Right atrium auricular region (tissue), 2 donors: ENCODE measurements at regions not wholly inside any gene's neighbourhood (a gene's known extent, or its start where the extent isn't known, plus 50 kb on each side); places are given as distances from the start of the nearest gene placed in this dataset.

Source experiments
- DNase-seq: peaks from one replicate; pipeline ENCODE4 v3.0.0-alpha.2; 2019; ENCODE audit warnings: low spot score
- H3K27ac ChIP-seq, 2 donors: fragments of 200-600 bp; sonication (generic); 1 replicate in 1 of 2; 2 replicates in 1 of 2; pipeline ENCODE4 v1.5.1; 2016 to 2019
- H3K27me3 ChIP-seq, 2 donors: fragments of 200-600 bp; sonication (generic); one replicate each; pipeline versions ENCODE4 v1.5.1 to v1.6.0; 2017 to 2019
- H3K36me3 ChIP-seq: fragments of 200-600 bp; sonication (generic); one replicate; pipeline ENCODE4 v1.5.1; 2016
- H3K4me1 ChIP-seq, 2 donors: fragments of 200-600 bp; sonication (generic); one replicate each; pipeline versions ENCODE4 v1.5.1 to v1.6.0; 2017 to 2019
- H3K4me3 ChIP-seq, 2 donors: fragments of 200-600 bp; sonication (generic); 1 replicate in 1 of 2; 2 replicates in 1 of 2; pipeline ENCODE4 v1.5.1; 2017 to 2019; ENCODE audit warnings: mild to moderate bottlenecking in 1 of 2, moderate library complexity in 1 of 2
- H3K9me3 ChIP-seq, 2 donors: fragments of 200-600 bp; sonication (generic); one replicate each; pipeline ENCODE4 v1.5.1; 2019
- CTCF ChIP-seq, 2 donors: fragments of 200-600 bp; sonication (generic); IDR thresholded peaks; one replicate each; pipeline ENCODE4 v1.5.1; 2019; ENCODE audit warnings: antibody characterized with exemption in 2 of 2

GRCh38 chr2:59177748-59178147, 936.6 kb upstream of the FANCL start:
- H3K9me3 ChIP-seq: no peaks in the 10 kb centered on the region
- no peak overlapping the region for H3K4me3 ChIP-seq
- no peaks in the 10 kb centered on the region for H3K36me3 ChIP-seq
- TF ChIP-seq CTCF (IDR thresholded peaks at IDR 0.05): no peak
- H3K4me1 ChIP-seq: no peaks in the 10 kb centered on the region
- H3K27ac ChIP-seq: no peak overlapping the region
- H3K27me3 ChIP-seq: no peaks in the 10 kb centered on the region
- no peak for DNase-seq

- no peak for DNase-seq
- no peaks in the 10 kb centered on the region for H3K9me3 ChIP-seq
- H3K27me3 ChIP-seq: no peaks in the 10 kb centered on the region
- H3K36me3 ChIP-seq: no peaks in the 10 kb centered on the region
- H3K4me1 ChIP-seq: no peaks in the 10 kb centered on the region
- H3K27ac ChIP-seq: no peak overlapping the region
- TF ChIP-seq CTCF (IDR thresholded peaks at IDR 0.05): no peak
- no peak overlapping the region for H3K4me3 ChIP-seq
These were observed 935.6 kb upstream of the FANCL start for GRCh38 chr2:59176737-59177136.

GRCh38 chr2:59174536-59175243, 933.6 kb upstream of the FANCL start:
- Histone ChIP-seq H3K36me3 (no peaks in the 10 kb centered on the region), H3K27me3 (no peaks in the 10 kb centered on the region), H3K27ac (no peak overlapping the region), H3K4me1 (no peaks in the 10 kb centered on the region), H3K4me3 (no peak overlapping the region), H3K9me3 (no peaks in the 10 kb centered on the region)
- no peak for TF ChIP-seq CTCF (IDR thresholded peaks at IDR 0.05)
- no peak for DNase-seq

- Histone ChIP-seq H3K27ac (no peak overlapping the region), H3K4me3 (no peak overlapping the region), H3K27me3 (no peaks in the 10 kb centered on the region), H3K36me3 (no peaks in the 10 kb centered on the region), H3K9me3 (no peaks in the 10 kb centered on the region), H3K4me1 (no peaks in the 10 kb centered on the region)
- no peak for DNase-seq
- no peak for TF ChIP-seq CTCF (IDR thresholded peaks at IDR 0.05)
These were observed 932.2 kb upstream of the FANCL start for GRCh38 chr2:59173325-59173724.

- no peak overlapping the region for H3K27ac ChIP-seq
- H3K4me3 ChIP-seq: no peak overlapping the region
- DNase-seq: no peak
- TF ChIP-seq CTCF (IDR thresholded peaks at IDR 0.05): no peak
- H3K9me3 ChIP-seq: no peaks in the 10 kb centered on the region
- no peaks in the 10 kb centered on the region for H3K36me3 ChIP-seq
- H3K4me1 ChIP-seq: no peaks in the 10 kb centered on the region
- no peaks in the 10 kb centered on the region for H3K27me3 ChIP-seq
These were observed 929.9 kb upstream of the FANCL start for GRCh38 chr2:59171019-59171418.

- no peaks in the 10 kb centered on the region for H3K9me3 ChIP-seq
- no peak overlapping the region for H3K27ac ChIP-seq
- no peak for DNase-seq
- H3K4me3 ChIP-seq: no peak overlapping the region
- no peaks in the 10 kb centered on the region for H3K27me3 ChIP-seq
- no peaks in the 10 kb centered on the region for H3K36me3 ChIP-seq
- no peak for TF ChIP-seq CTCF (IDR thresholded peaks at IDR 0.05)
- no peaks in the 10 kb centered on the region for H3K4me1 ChIP-seq
These were observed 927.6 kb upstream of the FANCL start for GRCh38 chr2:59168766-59169165.
